IMR-90 (cell line): ENCODE measurements at regions not wholly inside any gene's neighbourhood (a gene's known extent, or its start where the extent isn't known, plus 50 kb on each side); places are given as distances from the start of the nearest gene placed in this dataset.

Experiments used
- BHLHE40 ChIP-seq: fragments of 150-350 bp; IDR thresholded peaks from 2 replicates; pipeline ENCODE4 v1.6.1; 2016; ENCODE audit warnings: mild to moderate bottlenecking, low read depth, low read length
- CEBPB ChIP-seq: IDR thresholded peaks from 2 replicates; pipeline ENCODE4 v1.6.1; 2012; ENCODE audit warnings: low read depth, low read length, improper control_type of control experiment
- CHD1 ChIP-seq: IDR thresholded peaks from 2 replicates; pipeline ENCODE4 v1.6.1; 2012; ENCODE audit warnings: low read depth, low read length, improper control_type of control experiment
- MAZ ChIP-seq: IDR thresholded peaks from 2 replicates; pipeline ENCODE4 v1.6.1; 2012; ENCODE audit warnings: low read depth, mild to moderate bottlenecking, low read length, improper control_type of control experiment, moderate library complexity, borderline replicate concordance
- MXI1 ChIP-seq: IDR thresholded peaks from 2 replicates; pipeline ENCODE4 v1.6.1; 2012; ENCODE audit warnings: low read depth, mild to moderate bottlenecking, low read length, moderate library complexity, borderline replicate concordance
- POLR2A ChIP-seq: IDR thresholded peaks from 2 replicates; pipeline ENCODE4 v1.6.1; 2012; ENCODE audit warnings: mild to moderate bottlenecking, low read depth, low read length
- TF ChIP-seq, protein P1 (sequence below): conservative IDR thresholded peaks from 2 replicates; pipeline ENCODE4 v1.5.1; 2012; ENCODE audit warnings: mild to moderate bottlenecking, low read depth, low read length, improper control_type of control experiment
- TF ChIP-seq, protein P2 (sequence below): fragments of 150-350 bp; IDR thresholded peaks from 2 replicates; pipeline ENCODE4 v1.6.1; 2016; ENCODE audit warnings: low read depth, mild to moderate bottlenecking, low read length, moderate library complexity, borderline replicate concordance

DNA sequence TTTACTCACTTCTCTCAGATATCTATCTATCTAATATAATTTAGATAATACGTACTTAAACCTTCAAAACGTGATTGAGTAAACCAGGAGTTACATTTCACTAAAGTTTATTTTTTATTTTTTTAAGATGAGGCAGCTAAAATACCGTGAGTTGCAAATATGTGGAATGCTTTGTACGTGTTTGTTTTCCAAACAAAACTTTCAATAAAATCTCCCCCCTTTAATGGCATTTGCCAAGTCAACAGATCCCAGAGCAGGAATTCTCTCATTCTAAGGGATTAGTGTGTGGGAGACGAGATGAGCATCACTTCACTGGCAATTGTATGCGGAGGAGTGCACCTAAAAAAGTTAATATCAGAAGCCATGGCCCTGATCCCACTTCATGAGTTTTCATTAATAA is 53.7 kb upstream of the MAGI2 start:
- TF ChIP-seq POLR2A, result no peak
- no peak for TF ChIP-seq CEBPB
- TF ChIP-seq, protein P1, sequence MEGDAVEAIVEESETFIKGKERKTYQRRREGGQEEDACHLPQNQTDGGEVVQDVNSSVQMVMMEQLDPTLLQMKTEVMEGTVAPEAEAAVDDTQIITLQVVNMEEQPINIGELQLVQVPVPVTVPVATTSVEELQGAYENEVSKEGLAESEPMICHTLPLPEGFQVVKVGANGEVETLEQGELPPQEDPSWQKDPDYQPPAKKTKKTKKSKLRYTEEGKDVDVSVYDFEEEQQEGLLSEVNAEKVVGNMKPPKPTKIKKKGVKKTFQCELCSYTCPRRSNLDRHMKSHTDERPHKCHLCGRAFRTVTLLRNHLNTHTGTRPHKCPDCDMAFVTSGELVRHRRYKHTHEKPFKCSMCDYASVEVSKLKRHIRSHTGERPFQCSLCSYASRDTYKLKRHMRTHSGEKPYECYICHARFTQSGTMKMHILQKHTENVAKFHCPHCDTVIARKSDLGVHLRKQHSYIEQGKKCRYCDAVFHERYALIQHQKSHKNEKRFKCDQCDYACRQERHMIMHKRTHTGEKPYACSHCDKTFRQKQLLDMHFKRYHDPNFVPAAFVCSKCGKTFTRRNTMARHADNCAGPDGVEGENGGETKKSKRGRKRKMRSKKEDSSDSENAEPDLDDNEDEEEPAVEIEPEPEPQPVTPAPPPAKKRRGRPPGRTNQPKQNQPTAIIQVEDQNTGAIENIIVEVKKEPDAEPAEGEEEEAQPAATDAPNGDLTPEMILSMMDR, result no peak
- TF ChIP-seq MAZ, result no peak
- no peak for TF ChIP-seq MXI1
- TF ChIP-seq CHD1, result no peak
- TF ChIP-seq, protein P2, sequence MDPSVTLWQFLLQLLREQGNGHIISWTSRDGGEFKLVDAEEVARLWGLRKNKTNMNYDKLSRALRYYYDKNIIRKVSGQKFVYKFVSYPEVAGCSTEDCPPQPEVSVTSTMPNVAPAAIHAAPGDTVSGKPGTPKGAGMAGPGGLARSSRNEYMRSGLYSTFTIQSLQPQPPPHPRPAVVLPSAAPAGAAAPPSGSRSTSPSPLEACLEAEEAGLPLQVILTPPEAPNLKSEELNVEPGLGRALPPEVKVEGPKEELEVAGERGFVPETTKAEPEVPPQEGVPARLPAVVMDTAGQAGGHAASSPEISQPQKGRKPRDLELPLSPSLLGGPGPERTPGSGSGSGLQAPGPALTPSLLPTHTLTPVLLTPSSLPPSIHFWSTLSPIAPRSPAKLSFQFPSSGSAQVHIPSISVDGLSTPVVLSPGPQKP, result no peak
- TF ChIP-seq BHLHE40, result no peak
